Epithelial cell of esophagus (primary cell): ENCODE measurements at regions not wholly inside any gene's neighbourhood (a gene's known extent, or its start where the extent isn't known, plus 50 kb on each side); places are given as distances from the start of the nearest gene placed in this dataset.
A peak's percentile ranks its signal among the peaks of the same experiment; 100 is the strongest.

Experiments used
- DNase-seq: peaks from one replicate; pipeline ENCODE4 v3.0.0; 2010; ENCODE audit warnings: low read depth
- H3K4me3 ChIP-seq: 2 replicates; pipeline ENCODE4 v1.5.1; 2011; ENCODE audit warnings: mild to moderate bottlenecking, low read length, control low read depth
- CTCF ChIP-seq: IDR thresholded peaks from 2 replicates; pipeline ENCODE4 v1.5.1; 2011; ENCODE audit warnings: low read depth, mild to moderate bottlenecking, low read length, control low read depth, inconsistent platforms; ENCODE audit not compliant: insufficient read depth; ENCODE audit errors: missing control alignments

DNA sequence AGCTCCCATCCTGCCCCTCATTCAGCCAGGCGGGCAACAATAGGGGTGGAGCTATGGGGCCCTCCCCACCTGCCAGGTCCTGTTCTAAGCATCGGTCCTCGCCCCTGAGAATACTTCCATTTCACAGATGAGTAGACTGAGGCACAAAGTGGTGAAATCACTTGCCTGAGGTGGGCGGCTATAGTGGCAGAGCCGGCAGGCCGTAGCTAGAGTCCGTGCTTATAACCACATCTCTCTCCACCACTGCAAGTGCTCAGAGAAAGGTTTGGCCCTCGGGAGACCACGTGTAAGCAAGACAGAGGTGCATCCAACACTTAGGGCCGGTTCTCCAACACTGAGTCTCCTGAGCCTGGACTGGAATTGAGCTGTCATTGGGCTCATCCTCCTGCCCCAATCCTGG lies 145.8 kb upstream of the UNC5B start:
- no peak for TF ChIP-seq CTCF
- DNase-seq: no peak

GRCh38 chr10:71067098-71067740 lies 145.2 kb upstream of the UNC5B start:
- no peak for DNase-seq
- no peak for TF ChIP-seq CTCF
- H3K4me3 ChIP-seq: no peak overlapping the region

More for the DNA sequence above, 145.8 kb upstream of the UNC5B start:
- H3K4me3 ChIP-seq: no peak overlapping the region

DNA sequence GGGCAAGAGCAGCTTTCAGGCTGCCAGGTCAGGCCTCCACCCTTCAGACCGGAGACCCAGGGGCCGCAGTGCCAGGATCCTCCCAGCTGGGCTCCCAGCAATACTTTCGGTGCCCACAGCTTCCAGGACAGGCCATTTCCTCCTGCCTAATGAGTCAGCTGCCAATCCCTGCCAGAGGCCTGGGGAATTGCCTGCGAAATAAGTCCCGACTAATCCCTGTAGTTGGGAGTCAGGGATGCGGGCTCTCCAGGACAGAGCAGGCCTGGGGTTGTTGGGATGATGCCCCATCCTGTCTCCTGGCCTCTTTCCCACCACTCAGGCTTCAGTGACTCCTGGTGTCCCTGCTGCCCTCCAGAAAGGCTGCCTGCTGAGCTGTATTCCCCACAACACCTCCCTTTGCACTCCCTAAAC lies 143.5 kb upstream of the UNC5B start:
- H3K4me3 ChIP-seq: no peak overlapping the region
- peak; percentile 84 for DNase-seq
- no peak for TF ChIP-seq CTCF

- H3K4me3 ChIP-seq: no peak overlapping the region
- no peak for DNase-seq
- TF ChIP-seq CTCF: no peak
Observed at GRCh38 chr10:71069909-71070666, 142.3 kb upstream of the UNC5B start.

DNA sequence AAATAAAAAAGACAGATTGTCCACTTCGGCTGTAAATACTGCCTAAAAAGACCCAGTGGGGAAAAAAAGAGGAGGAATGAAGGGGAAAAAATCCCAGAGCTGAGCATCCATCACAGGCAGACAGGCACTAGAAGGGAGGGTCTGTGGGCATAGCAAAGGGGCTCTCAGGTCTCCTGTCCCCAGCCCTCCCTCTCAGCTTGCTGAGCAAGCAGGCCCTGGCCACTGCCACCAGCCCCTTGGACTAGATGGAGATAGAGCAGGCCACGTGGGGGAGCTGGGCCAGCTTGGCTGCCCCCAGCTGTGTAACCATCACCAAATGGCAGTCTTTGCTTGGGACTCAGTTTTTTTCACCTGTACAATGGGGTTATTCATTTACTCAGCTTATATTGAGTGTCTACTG lies 141.6 kb upstream of the UNC5B start:
- TF ChIP-seq CTCF: no peak
- DNase-seq: no peak
- H3K4me3 ChIP-seq: no peak overlapping the region

GRCh38 chr10:71072131-71072822 lies 140.1 kb upstream of the UNC5B start:
- no peak overlapping the region for H3K4me3 ChIP-seq
- TF ChIP-seq CTCF: no peak
- no peak for DNase-seq
